Stimulated activated CD4-positive, alpha-beta T cell treated with anti-CD3 and anti-CD28 coated beads, TNF-alpha, amount 100 ng/mL, for 48 hours (primary cell): ENCODE measurements at regions not wholly inside any gene's neighbourhood (a gene's known extent, or its start where the extent isn't known, plus 50 kb on each side); places are given as distances from the start of the nearest gene placed in this dataset.
"Not testable (repeated sequence)": the region's sequence is repeated elsewhere in the genome, so short reads cannot be mapped to it uniquely, and the experiment has no call there.

ENCODE experiments used
- DNase-seq, 3 donors: peaks; one replicate each; pipeline ENCODE4 v3.0.0-alpha.2; 2020; ENCODE audit warnings: low read depth in 3 of 3

- DNase-seq = not testable (repeated sequence)
These were observed 115.6 kb upstream of the MBNL1 start for GRCh38 chr3:152153115-152153514.

- no peak for DNase-seq
These were observed 113.3 kb upstream of the MBNL1 start for GRCh38 chr3:152155246-152156020.

- DNase-seq = no peak
These were observed 111.8 kb upstream of the MBNL1 start for GRCh38 chr3:152156880-152157279.

- no peak for DNase-seq
These were observed 111.4 kb upstream of the MBNL1 start for GRCh38 chr3:152157337-152157736.

- DNase-seq = no peak
These were observed 109.4 kb upstream of the MBNL1 start for GRCh38 chr3:152159328-152159727.

- DNase-seq = no peak
These were observed 108.2 kb upstream of the MBNL1 start for GRCh38 chr3:152160350-152161011.

- no peak for DNase-seq
These were observed 96.3 kb upstream of the MBNL1 start for GRCh38 chr3:152172460-152172859.

- DNase-seq = no peak
These were observed 95.1 kb upstream of the MBNL1 start for GRCh38 chr3:152173627-152174026.

- no peak for DNase-seq
These were observed 93.7 kb upstream of the MBNL1 start for GRCh38 chr3:152174876-152175527.

GRCh38 chr3:152175528-152175889, 93.2 kb upstream of the MBNL1 start:
- no peak for DNase-seq

- DNase-seq = no peak
These were observed 92.5 kb upstream of the MBNL1 start for GRCh38 chr3:152176241-152176640.

GRCh38 chr3:152176998-152177397, 91.7 kb upstream of the MBNL1 start:
- no peak for DNase-seq

- no peak for DNase-seq
These were observed 91.0 kb upstream of the MBNL1 start for GRCh38 chr3:152177757-152178156.

- DNase-seq = peak in 1 of 3 donors; percentile 30
These were observed 85.3 kb upstream of the MBNL1 start for GRCh38 chr3:152183473-152183872.

GRCh38 chr3:152184971-152185686, 83.6 kb upstream of the MBNL1 start:
- DNase-seq = no peak

- DNase-seq = no peak
These were observed 82.7 kb upstream of the MBNL1 start for GRCh38 chr3:152185891-152186630.

GRCh38 chr3:152190636-152191183, 78.0 kb upstream of the MBNL1 start:
- no peak for DNase-seq

- DNase-seq = no peak
These were observed 76.7 kb upstream of the MBNL1 start for GRCh38 chr3:152192050-152192449.

- DNase-seq = no peak
These were observed 75.6 kb upstream of the MBNL1 start for GRCh38 chr3:152192936-152193672.

- no peak for DNase-seq
These were observed 75.0 kb upstream of the MBNL1 start for GRCh38 chr3:152193673-152194267.
